ENCODE measurements at regions not wholly inside any gene's neighbourhood (a gene's known extent, or its start where the extent isn't known, plus 50 kb on each side); places are given as distances from the start of the nearest gene placed in this dataset.

- no peak for TF ChIP-seq EZH2 (IDR thresholded peaks at IDR 0.05; ENCODE audit: low read length)
- TF ChIP-seq CTCF (optimal IDR thresholded peaks at IDR 0.05 in 1 of 3, IDR thresholded peaks at IDR 0.05 in 1 of 3, conservative IDR thresholded peaks at IDR 0.05 in 1 of 3; ENCODE audit: extremely low read depth in 1 of 3, insufficient read depth in 2 of 3, low read length in 3 of 3): no peak
Measured at GRCh38 chr19:22528956-22529355, 105.2 kb upstream of the ZNF492 start.

Measured in keratinocyte (primary cell).